Naive B cell (primary cell): ENCODE measurements at regions not wholly inside any gene's neighbourhood (a gene's known extent, or its start where the extent isn't known, plus 50 kb on each side); places are given as distances from the start of the nearest gene placed in this dataset.
"Not testable (repeated sequence)": the region's sequence is repeated elsewhere in the genome, so short reads cannot be mapped to it uniquely, and the experiment has no call there.

Experiments used
- ATAC-seq, 2 donors: fragments of 150-1000 bp; cut with Tn5 transposase; 2 replicates each; pipeline ENCODE4 v1.10.0; 2021; ENCODE audit warnings: low read depth in 2 of 2, mild to moderate bottlenecking in 2 of 2, moderate library complexity in 2 of 2
- DNase-seq: peaks from one replicate; pipeline ENCODE4 v3.0.0; 2022
- H3K27ac Mint-ChIP-seq, 6 donors: one replicate each; pipeline ENCODE4 v1.8.0; 2020 to 2022; ENCODE audit warnings: mild to moderate bottlenecking in 6 of 6, mixed read lengths in 6 of 6, moderate library complexity in 5 of 6, inconsistent platforms in 2 of 6
- H3K27me3 Mint-ChIP-seq, 3 donors: one replicate each; pipeline ENCODE4 v1.8.0; 2021 to 2022; ENCODE audit warnings: mixed read lengths in 3 of 3, mild to moderate bottlenecking in 1 of 3
- H3K36me3 Mint-ChIP-seq, 2 donors: one replicate each; pipeline ENCODE4 v1.8.0; 2020 to 2022; ENCODE audit warnings: mixed read lengths in 2 of 2, inconsistent platforms in 1 of 2, mild to moderate bottlenecking in 1 of 2
- H3K4me1 Mint-ChIP-seq, 3 donors: one replicate each; pipeline ENCODE4 v1.8.0; 2020 to 2022; ENCODE audit warnings: mixed read lengths in 3 of 3, inconsistent platforms in 1 of 3, mild to moderate bottlenecking in 1 of 3, moderate library complexity in 1 of 3
- H3K4me3 Mint-ChIP-seq, 8 donors: one replicate each; pipeline ENCODE4 v1.8.0; 2020 to 2022; ENCODE audit warnings: mild to moderate bottlenecking in 8 of 8, mixed read lengths in 8 of 8, moderate library complexity in 8 of 8, inconsistent platforms in 2 of 8
- H3K9me3 Mint-ChIP-seq, 7 donors: one replicate each; pipeline ENCODE4 v1.8.0; 2020 to 2022; ENCODE audit warnings: mixed read lengths in 7 of 7, mild to moderate bottlenecking in 5 of 7, inconsistent platforms in 2 of 7, moderate library complexity in 1 of 7

GRCh38 chr3:194054540-194054939 is 81.4 kb upstream of the HES1 start:
- ATAC-seq (no peak), DNase-seq (no peak)
- H3K4me3 Mint-ChIP-seq: no peak overlapping the region
- H3K27me3 Mint-ChIP-seq: peaks cover 0 to 5% (median 5%) of the 10 kb centered on the region in 3 donors
- no peak overlapping the region for H3K27ac Mint-ChIP-seq
- peaks cover 0 to 16% of the 10 kb centered on the region in 2 donors for H3K36me3 Mint-ChIP-seq
- peaks cover 26 to 28% (median 28%) of the 10 kb centered on the region in 3 donors for H3K4me1 Mint-ChIP-seq
- peaks cover 5 to 22% (median 20%) of the 10 kb centered on the region in 7 donors for H3K9me3 Mint-ChIP-seq

GRCh38 chr3:194054961-194055360 is 81.0 kb upstream of the HES1 start:
- Mint-ChIP-seq H3K4me1 (peaks cover 26 to 28% (median 28%) of the 10 kb centered on the region in 3 donors), H3K9me3 (peaks cover 5 to 22% (median 20%) of the 10 kb centered on the region in 7 donors), H3K27ac (no peak overlapping the region), H3K27me3 (peaks cover 0 to 5% (median 5%) of the 10 kb centered on the region in 3 donors), H3K36me3 (peaks cover 0 to 15% of the 10 kb centered on the region in 2 donors), H3K4me3 (no peak overlapping the region)
- ATAC-seq (no peak), DNase-seq (no peak)

GRCh38 chr3:194056323-194056722 is 79.6 kb upstream of the HES1 start:
- H3K36me3 Mint-ChIP-seq, ATAC-seq, H3K27me3 Mint-ChIP-seq, DNase-seq, H3K9me3 Mint-ChIP-seq: not testable (repeated sequence)
- Mint-ChIP-seq H3K27ac (peak overlapping the region in 1 of 6 donors; percentile 90), H3K4me3 (peak overlapping the region in 6 of 8 donors; percentile 12 to 64 (median 38)), H3K4me1 (peaks cover 26 to 28% (median 28%) of the 10 kb centered on the region in 3 donors)

GRCh38 chr3:194056731-194057415 is 79.1 kb upstream of the HES1 start:
- H3K36me3 Mint-ChIP-seq: peaks cover 0 to 4% of the 10 kb centered on the region in 2 donors
- DNase-seq (no peak), ATAC-seq (no peak)
- peaks cover 24 to 26% (median 24%) of the 10 kb centered on the region in 3 donors for H3K4me1 Mint-ChIP-seq
- peaks cover 0 to 3% (median 2%) of the 10 kb centered on the region in 7 donors for H3K9me3 Mint-ChIP-seq
- H3K4me3 Mint-ChIP-seq: peak overlapping the region in 7 of 8 donors; percentile 12 to 88 (median 64)
- peaks cover 0 to 5% (median 5%) of the 10 kb centered on the region in 3 donors for H3K27me3 Mint-ChIP-seq
- H3K27ac Mint-ChIP-seq: peak overlapping the region in 4 of 6 donors; percentile 42 to 90 (median 72)

GRCh38 chr3:194057570-194058188 is 78.3 kb upstream of the HES1 start:
- peak overlapping the region in 5 of 6 donors; percentile 12 to 83 (median 42) for H3K27ac Mint-ChIP-seq
- peak overlapping the region; percentile 71 to 89 (median 84) for H3K4me3 Mint-ChIP-seq
- H3K27me3 Mint-ChIP-seq: peaks cover 0 to 5% (median 5%) of the 10 kb centered on the region in 3 donors
- no peaks in the 10 kb centered on the region for H3K9me3 Mint-ChIP-seq
- H3K36me3 Mint-ChIP-seq: no peaks in the 10 kb centered on the region
- peak; percentile 14 to 21 for ATAC-seq
- H3K4me1 Mint-ChIP-seq: peaks cover 19 to 23% (median 20%) of the 10 kb centered on the region in 3 donors
- DNase-seq: no peak

GRCh38 chr3:194058189-194058571 is 77.8 kb upstream of the HES1 start:
- ATAC-seq (peak; percentile 81 to 82), DNase-seq (peak; percentile 38)
- no peaks in the 10 kb centered on the region for H3K36me3 Mint-ChIP-seq
- no peaks in the 10 kb centered on the region for H3K9me3 Mint-ChIP-seq
- H3K4me1 Mint-ChIP-seq: peaks cover 19 to 23% (median 20%) of the 10 kb centered on the region in 3 donors
- peak overlapping the region; percentile 71 to 89 (median 84) for H3K4me3 Mint-ChIP-seq
- H3K27me3 Mint-ChIP-seq: peaks cover 0 to 5% (median 5%) of the 10 kb centered on the region in 3 donors
- peak overlapping the region in 5 of 6 donors; percentile 15 to 83 (median 42) for H3K27ac Mint-ChIP-seq

GRCh38 chr3:194058753-194059152 is 77.2 kb upstream of the HES1 start:
- H3K4me1 Mint-ChIP-seq: peaks cover 19 to 20% (median 20%) of the 10 kb centered on the region in 3 donors
- no peak overlapping the region for H3K27ac Mint-ChIP-seq
- ATAC-seq (no peak), DNase-seq (no peak)
- peaks cover 0 to 5% (median 5%) of the 10 kb centered on the region in 3 donors for H3K27me3 Mint-ChIP-seq
- H3K9me3 Mint-ChIP-seq: no peaks in the 10 kb centered on the region
- peak overlapping the region in 6 of 8 donors; percentile 73 to 89 (median 87) for H3K4me3 Mint-ChIP-seq
- no peaks in the 10 kb centered on the region for H3K36me3 Mint-ChIP-seq

GRCh38 chr3:194061421-194062030 is 74.4 kb upstream of the HES1 start:
- Mint-ChIP-seq H3K27ac (peak overlapping the region in 1 of 6 donors; percentile 73), H3K27me3 (peaks cover 0 to 5% (median 5%) of the 10 kb centered on the region in 3 donors), H3K4me1 (peaks cover 27 to 29% (median 27%) of the 10 kb centered on the region in 3 donors), H3K36me3 (no peaks in the 10 kb centered on the region), H3K9me3 (no peaks in the 10 kb centered on the region), H3K4me3 (no peak overlapping the region)
- ATAC-seq (no peak), DNase-seq (no peak)

GRCh38 chr3:194062830-194063229 is 73.1 kb upstream of the HES1 start:
- Mint-ChIP-seq H3K36me3 (no peaks in the 10 kb centered on the region), H3K27me3 (peaks cover 0 to 2% (median 2%) of the 10 kb centered on the region in 3 donors), H3K27ac (peak overlapping the region in 1 of 6 donors; percentile 28), H3K9me3 (peaks cover 0 to 7% (median 2%) of the 10 kb centered on the region in 7 donors), H3K4me1 (peaks cover 16 to 19% (median 17%) of the 10 kb centered on the region in 3 donors), H3K4me3 (no peak overlapping the region)
- ATAC-seq (no peak), DNase-seq (no peak)

- Mint-ChIP-seq H3K36me3 (no peaks in the 10 kb centered on the region), H3K27ac (peak overlapping the region in 2 of 6 donors; percentile 51 to 52), H3K4me1 (peaks cover 14 to 18% (median 14%) of the 10 kb centered on the region in 3 donors), H3K9me3 (peaks cover 0 to 11% (median 4%) of the 10 kb centered on the region in 7 donors), H3K27me3 (no peaks in the 10 kb centered on the region), H3K4me3 (no peak overlapping the region)
- ATAC-seq (peak; percentile 39 to 42), DNase-seq (no peak)
These were observed 71.3 kb upstream of the HES1 start for GRCh38 chr3:194064380-194065332.

- not testable (repeated sequence) for ATAC-seq, H3K27me3 Mint-ChIP-seq, H3K36me3 Mint-ChIP-seq, H3K4me3 Mint-ChIP-seq, DNase-seq
- Mint-ChIP-seq H3K9me3 (peaks cover 0 to 12% (median 4%) of the 10 kb centered on the region in 7 donors), H3K27ac (peak overlapping the region in 3 of 6 donors; percentile 28 to 69 (median 30)), H3K4me1 (peaks cover 33 to 34% (median 34%) of the 10 kb centered on the region in 3 donors)
These were observed 68.6 kb upstream of the HES1 start for GRCh38 chr3:194067327-194067726.

GRCh38 chr3:194067949-194068362 is 68.0 kb upstream of the HES1 start:
- peak overlapping the region in 2 of 6 donors; percentile 17 to 30 for H3K27ac Mint-ChIP-seq
- H3K9me3 Mint-ChIP-seq: peaks cover 0 to 12% (median 4%) of the 10 kb centered on the region in 7 donors
- H3K4me3 Mint-ChIP-seq: no peak overlapping the region
- no peak for DNase-seq
- no peaks in the 10 kb centered on the region for H3K27me3 Mint-ChIP-seq
- ATAC-seq: no peak
- H3K4me1 Mint-ChIP-seq: peaks cover 36 to 38% (median 36%) of the 10 kb centered on the region in 3 donors
- no peaks in the 10 kb centered on the region for H3K36me3 Mint-ChIP-seq
